CD14-positive monocyte (primary cell): ENCODE measurements at regions not wholly inside any gene's neighbourhood (a gene's known extent, or its start where the extent isn't known, plus 50 kb on each side); places are given as distances from the start of the nearest gene placed in this dataset.

ENCODE experiments used
- DNase-seq, 3 donors: peaks; one replicate each; pipeline ENCODE4 v3.0.0-alpha.2; 2011 to 2022
- H2AFZ ChIP-seq: 2 replicates; pipeline ENCODE4 v1.6.0; 2012; ENCODE audit warnings: mild to moderate bottlenecking, low read depth, low read length, inconsistent platforms; ENCODE audit not compliant: insufficient read depth, poor library complexity, severe bottlenecking
- H3K27ac ChIP-seq, 2 donors: 1 replicate in 1 of 2; 2 replicates in 1 of 2; pipeline ENCODE4 v1.5.1; 2012 to 2013; ENCODE audit warnings: low read length in 2 of 2, control low read depth in 1 of 2, inconsistent platforms in 1 of 2, low read depth in 1 of 2, mild to moderate bottlenecking in 1 of 2
- H3K27me3 ChIP-seq, 2 donors: one replicate each; pipeline versions ENCODE4 v1.6.0 to v1.6.1; 2011 to 2013; ENCODE audit warnings: low read length in 2 of 2; ENCODE audit not compliant: control insufficient read depth in 2 of 2, insufficient read depth in 2 of 2
- H3K36me3 ChIP-seq, 2 donors: replicated peaks in 1 of 2; 1 replicate in 1 of 2; 2 replicates in 1 of 2; pipeline versions ENCODE4 v1.5.1 to v1.6.1; 2012 to 2013; ENCODE audit warnings: low read length in 2 of 2, control low read depth in 1 of 2, inconsistent platforms in 1 of 2, mild to moderate bottlenecking in 1 of 2; ENCODE audit not compliant: insufficient read depth in 2 of 2, control insufficient read depth in 1 of 2
- H3K4me1 ChIP-seq, 2 donors: 1 replicate in 1 of 2; 2 replicates in 1 of 2; pipeline versions ENCODE4 v1.5.1 to v1.6.1; 2012 to 2013; ENCODE audit warnings: low read length in 2 of 2, control low read depth in 1 of 2, inconsistent platforms in 1 of 2, mild to moderate bottlenecking in 1 of 2, moderate library complexity in 1 of 2; ENCODE audit not compliant: insufficient read depth in 2 of 2, control insufficient read depth in 1 of 2
- H3K4me2 ChIP-seq: replicated peaks from 2 replicates; pipeline ENCODE3; 2012; ENCODE audit warnings: low read length, moderate library complexity, mild to moderate bottlenecking; ENCODE audit not compliant: poor library complexity, severe bottlenecking; ENCODE audit errors: extremely low read depth
- H3K4me3 ChIP-seq, 3 experiments: fragments of 200-600 bp in 1 of 3; sonication (generic) in 1 of 3; replicated peaks in 1 of 3; 1 replicate in 2 of 3; 2 replicates in 1 of 3; pipeline ENCODE4 v1.5.1; 2011 to 2013; ENCODE audit warnings: low read length in 3 of 3, mild to moderate bottlenecking in 3 of 3, control low read depth in 2 of 3, low read depth in 2 of 3, inconsistent platforms in 1 of 3, moderate library complexity in 1 of 3
- H3K79me2 ChIP-seq: 2 replicates; pipeline ENCODE4 v1.6.0; 2012; ENCODE audit warnings: mild to moderate bottlenecking, control low read depth, inconsistent platforms, low read length, moderate library complexity; ENCODE audit not compliant: insufficient read depth
- H3K9ac ChIP-seq: 2 replicates; pipeline ENCODE4 v1.6.0; 2017; ENCODE audit warnings: low read length, mild to moderate bottlenecking; ENCODE audit not compliant: insufficient read depth, poor library complexity, severe bottlenecking
- H3K9me3 ChIP-seq, 2 donors: replicated peaks in 1 of 2; 1 replicate in 1 of 2; 2 replicates in 1 of 2; pipeline versions ENCODE4 v1.5.1 to v1.6.1; 2012 to 2013; ENCODE audit warnings: low read length in 2 of 2, control low read depth in 1 of 2; ENCODE audit not compliant: control insufficient read depth in 1 of 2, insufficient read depth in 1 of 2
- H4K20me1 ChIP-seq: 2 replicates; pipeline ENCODE4 v1.6.0; 2012; ENCODE audit warnings: mild to moderate bottlenecking, low read length, control low read depth, moderate library complexity; ENCODE audit not compliant: insufficient read depth
- H3K27ac Mint-ChIP-seq, 7 donors: one replicate each; pipeline ENCODE4 v1.8.0; 2020; ENCODE audit warnings: mild to moderate bottlenecking in 7 of 7, mixed read lengths in 7 of 7, moderate library complexity in 6 of 7, inconsistent platforms in 2 of 7
- H3K27me3 Mint-ChIP-seq, 3 donors: one replicate each; pipeline ENCODE4 v1.8.0; 2021 to 2022; ENCODE audit warnings: low read depth in 3 of 3, mild to moderate bottlenecking in 3 of 3, mixed read lengths in 3 of 3, moderate library complexity in 3 of 3, inconsistent platforms in 1 of 3
- H3K36me3 Mint-ChIP-seq, 2 donors: one replicate each; pipeline ENCODE4 v1.8.0; 2020; ENCODE audit warnings: mixed read lengths in 2 of 2, inconsistent platforms in 1 of 2, mild to moderate bottlenecking in 1 of 2
- H3K4me1 Mint-ChIP-seq: one replicate; pipeline ENCODE4 v1.8.0; 2020; ENCODE audit warnings: mild to moderate bottlenecking, mixed read lengths
- H3K4me3 Mint-ChIP-seq, 2 donors: one replicate each; pipeline ENCODE4 v1.8.0; 2020; ENCODE audit warnings: mild to moderate bottlenecking in 2 of 2, mixed read lengths in 2 of 2, moderate library complexity in 1 of 2
- H3K9me3 Mint-ChIP-seq, 7 donors: one replicate each; pipeline ENCODE4 v1.8.0; 2020 to 2022; ENCODE audit warnings: mixed read lengths in 7 of 7, mild to moderate bottlenecking in 6 of 7, moderate library complexity in 6 of 7, inconsistent platforms in 2 of 7
- CTCF ChIP-seq: fragments of 200-600 bp; IDR thresholded peaks from one replicate; pipeline ENCODE4 v1.8.0; 2022; ENCODE audit warnings: antibody characterized with exemption, mild to moderate bottlenecking
- WGBS: methylation state at CpG from one replicate; pipeline ENCODE4 v1.1.5; 2013; ENCODE audit warnings: missing lambda C conversion rate; ENCODE audit not compliant: insufficient coverage; 5-methylcytosine and 5-hydroxymethylcytosine counted together
- intact Hi-C, 2 donors: fragments of 100-400 bp; cut with micrococcal nuclease; formaldehyde crosslinking; loops; one replicate each; pipeline versions ENCODE4 v1.15.0 to v1.15.1; 2023

DNA sequence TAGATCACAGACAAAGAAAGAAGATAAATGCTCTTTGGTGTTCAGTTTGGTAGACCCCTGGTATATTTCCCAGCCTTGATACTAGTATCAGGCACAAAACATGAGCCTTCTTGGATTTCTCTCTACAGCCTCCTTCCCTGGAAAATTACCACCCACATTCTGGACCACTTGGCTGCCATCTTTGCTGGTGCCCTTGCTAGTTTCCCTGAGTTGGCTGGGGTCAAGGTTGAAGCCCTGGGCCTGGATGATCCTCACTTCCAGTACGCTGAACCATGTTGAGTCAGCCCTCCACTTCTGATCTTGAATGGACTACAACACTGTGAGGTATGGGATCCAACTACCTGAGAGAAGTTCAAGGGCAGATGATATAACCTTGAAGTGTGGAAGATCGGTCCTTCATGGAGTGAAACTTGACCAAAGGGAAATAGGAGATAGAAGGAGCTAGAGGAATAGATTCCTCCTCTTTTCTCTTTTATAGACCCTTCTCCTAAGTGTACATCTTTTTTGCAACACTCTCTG, 501.4 kb downstream of the TMEM114 start:
- no peaks in the 10 kb centered on the region for H3K36me3 Mint-ChIP-seq
- no peak overlapping the region for H3K27ac Mint-ChIP-seq
- H3K4me1 Mint-ChIP-seq: peaks cover 8% of the 10 kb centered on the region
- DNase-seq: no peak
- no peak overlapping the region for H3K4me3 Mint-ChIP-seq
- peaks cover 0 to 5% (median 2%) of the 10 kb centered on the region in 7 donors for H3K9me3 Mint-ChIP-seq
- WGBS: no CpG with 5 or more reads among the region's 2 CpGs
- H3K4me2 ChIP-seq: no peak overlapping the region
- no peak overlapping the region for H2AFZ ChIP-seq
- H3K4me1 ChIP-seq: no peaks in the 10 kb centered on the region
- no peak overlapping the region for H3K9ac ChIP-seq
- no peaks in the 10 kb centered on the region for H3K36me3 ChIP-seq
- no peak for TF ChIP-seq CTCF
- H3K27me3 ChIP-seq: no peaks in the 10 kb centered on the region
- no peak overlapping the region for H3K27ac ChIP-seq
- peaks cover 0 to 2% (median 0%) of the 10 kb centered on the region in 3 donors for H3K27me3 Mint-ChIP-seq
- no peaks in the 10 kb centered on the region for H4K20me1 ChIP-seq
- no peak overlapping the region for H3K4me3 ChIP-seq
- no peaks in the 10 kb centered on the region for H3K79me2 ChIP-seq
- intact Hi-C loops: no loop called here
- no peaks in the 10 kb centered on the region for H3K9me3 ChIP-seq

DNA sequence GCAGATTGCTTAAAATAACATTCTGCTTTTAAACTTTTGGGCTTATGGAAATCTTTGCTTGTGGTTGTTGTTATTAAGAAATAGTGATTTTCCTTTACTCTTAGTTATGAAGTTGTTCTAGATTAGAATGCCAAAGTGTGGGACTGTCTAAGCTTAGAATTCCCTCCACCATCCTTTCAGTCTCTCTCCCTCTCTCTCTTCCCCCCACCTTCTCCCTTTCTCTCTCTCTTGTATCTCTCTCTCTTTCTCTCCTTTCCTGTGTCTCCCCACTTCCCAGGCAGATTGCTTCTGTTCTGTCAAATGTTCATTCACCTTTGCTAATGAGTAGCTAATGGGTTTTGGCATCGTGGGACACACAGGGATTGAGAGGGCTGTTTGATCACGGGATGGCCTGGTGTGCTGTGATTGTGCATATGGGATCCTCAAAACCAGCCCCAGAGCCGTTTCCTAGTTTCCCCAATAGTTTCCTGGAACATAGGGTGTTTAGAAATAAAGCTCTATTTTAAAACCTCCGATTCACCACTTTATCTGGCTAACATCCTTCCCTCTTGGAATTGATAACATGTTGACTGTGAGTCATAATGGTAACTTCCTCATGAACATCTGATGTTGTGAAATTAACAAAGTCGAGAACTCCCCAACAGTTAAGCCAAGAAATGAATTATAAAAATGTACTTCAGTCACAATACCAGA, 502.6 kb downstream of the TMEM114 start:
- Mint-ChIP-seq H3K9me3 (peaks cover 0 to 5% (median 2%) of the 10 kb centered on the region in 7 donors), H3K36me3 (no peaks in the 10 kb centered on the region), H3K27me3 (peaks cover 0 to 2% (median 0%) of the 10 kb centered on the region in 3 donors), H3K4me1 (peaks cover 8% of the 10 kb centered on the region), H3K4me3 (no peak overlapping the region), H3K27ac (no peak overlapping the region)
- 60% methylated on average over 1 of the region's 5 CpGs for WGBS
- no peak overlapping the region for H3K9ac ChIP-seq
- intact Hi-C loops: no loop called here
- no peak overlapping the region for H2AFZ ChIP-seq
- no peaks in the 10 kb centered on the region for H3K4me1 ChIP-seq
- H3K27ac ChIP-seq: no peak overlapping the region
- no peaks in the 10 kb centered on the region for H3K36me3 ChIP-seq
- no peaks in the 10 kb centered on the region for H3K9me3 ChIP-seq
- no peak overlapping the region for H3K4me2 ChIP-seq
- no peak overlapping the region for H3K4me3 ChIP-seq
- no peaks in the 10 kb centered on the region for H3K79me2 ChIP-seq
- no peaks in the 10 kb centered on the region for H4K20me1 ChIP-seq
- TF ChIP-seq CTCF: no peak
- H3K27me3 ChIP-seq: no peaks in the 10 kb centered on the region
- no peak for DNase-seq
